ENCODE measurements at regions not wholly inside any gene's neighbourhood (a gene's known extent, or its start where the extent isn't known, plus 50 kb on each side); places are given as distances from the start of the nearest gene placed in this dataset.

GRCh38 chr6:3944246-3944645, 95.1 kb downstream of the FAM50B start:
- Histone ChIP-seq H3K36me3 (ENCODE audit: insufficient read depth, low read length) (no peaks in the 10 kb centered on the region), H4K20me1 (ENCODE audit: insufficient read depth, low read length, poor library complexity, severe bottlenecking) (no peaks in the 10 kb centered on the region), H3K4me1 (ENCODE audit: insufficient read depth, low read length, poor library complexity, severe bottlenecking) (no peaks in the 10 kb centered on the region), H3F3A (ENCODE audit: low read depth) (no peaks in the 10 kb centered on the region), H3K9me3 (ENCODE audit: insufficient read depth, low read depth, low read length) (no peaks in the 10 kb centered on the region), H3K27me3 (ENCODE audit: insufficient read depth, low read length, poor library complexity, severe bottlenecking) (peaks cover 4% of the 10 kb centered on the region), H3K9ac (ENCODE audit: low read depth, low read length, poor library complexity, severe bottlenecking) (no peak overlapping the region), H3K4me2 (ENCODE audit: low read depth, low read length, poor library complexity, severe bottlenecking) (no peak overlapping the region), H2AFZ (ENCODE audit: low read length) (no peak overlapping the region), H3K9me2 (replicated peaks; ENCODE audit: low read depth, low read length) (no peaks in the 10 kb centered on the region), H3K4me3 (ENCODE audit: low read length, poor library complexity, severe bottlenecking) (no peak overlapping the region), H3K79me2 (ENCODE audit: insufficient read depth, low read length) (no peaks in the 10 kb centered on the region)
- TF ChIP-seq CTCF (conservative IDR thresholded peaks at IDR 0.05; ENCODE audit: low read length) (no peak), EZH2phosphoT487 (IDR thresholded peaks at IDR 0.05; ENCODE audit: borderline replicate concordance) (no peak)

- H4K20me1 ChIP-seq (ENCODE audit: insufficient read depth, low read length, poor library complexity, severe bottlenecking), result no peaks in the 10 kb centered on the region
- H3K4me3 ChIP-seq (ENCODE audit: low read length, poor library complexity, severe bottlenecking), result no peak overlapping the region
- no peaks in the 10 kb centered on the region for H3F3A ChIP-seq (ENCODE audit: low read depth)
- no peaks in the 10 kb centered on the region for H3K9me3 ChIP-seq (ENCODE audit: insufficient read depth, low read depth, low read length)
- TF ChIP-seq EZH2phosphoT487 (IDR thresholded peaks at IDR 0.05; ENCODE audit: borderline replicate concordance) (no peak), CTCF (conservative IDR thresholded peaks at IDR 0.05; ENCODE audit: low read length) (no peak)
- H3K9me2 ChIP-seq (replicated peaks; ENCODE audit: low read depth, low read length), result no peaks in the 10 kb centered on the region
- no peaks in the 10 kb centered on the region for H3K4me1 ChIP-seq (ENCODE audit: insufficient read depth, low read length, poor library complexity, severe bottlenecking)
- H2AFZ ChIP-seq (ENCODE audit: low read length), result no peak overlapping the region
- H3K4me2 ChIP-seq (ENCODE audit: low read depth, low read length, poor library complexity, severe bottlenecking), result no peak overlapping the region
- H3K9ac ChIP-seq (ENCODE audit: low read depth, low read length, poor library complexity, severe bottlenecking), result no peak overlapping the region
- no peaks in the 10 kb centered on the region for H3K36me3 ChIP-seq (ENCODE audit: insufficient read depth, low read length)
- peaks cover 4% of the 10 kb centered on the region for H3K27me3 ChIP-seq (ENCODE audit: insufficient read depth, low read length, poor library complexity, severe bottlenecking)
- H3K79me2 ChIP-seq (ENCODE audit: insufficient read depth, low read length), result no peaks in the 10 kb centered on the region
Observed at GRCh38 chr6:3946778-3947177, 97.6 kb downstream of the FAM50B start.

GRCh38 chr6:3948866-3949265, 99.7 kb downstream of the FAM50B start:
- H3K4me3 ChIP-seq (ENCODE audit: low read length, poor library complexity, severe bottlenecking), result no peak overlapping the region
- H3K4me1 ChIP-seq (ENCODE audit: insufficient read depth, low read length, poor library complexity, severe bottlenecking), result no peaks in the 10 kb centered on the region
- no peaks in the 10 kb centered on the region for H3K9me2 ChIP-seq (replicated peaks; ENCODE audit: low read depth, low read length)
- TF ChIP-seq EZH2phosphoT487 (IDR thresholded peaks at IDR 0.05; ENCODE audit: borderline replicate concordance) (no peak), CTCF (conservative IDR thresholded peaks at IDR 0.05; ENCODE audit: low read length) (no peak)
- H3K27me3 ChIP-seq (ENCODE audit: insufficient read depth, low read length, poor library complexity, severe bottlenecking), result peaks cover 4% of the 10 kb centered on the region
- H2AFZ ChIP-seq (ENCODE audit: low read length), result no peak overlapping the region
- no peaks in the 10 kb centered on the region for H3K36me3 ChIP-seq (ENCODE audit: insufficient read depth, low read length)
- no peaks in the 10 kb centered on the region for H3K79me2 ChIP-seq (ENCODE audit: insufficient read depth, low read length)
- H4K20me1 ChIP-seq (ENCODE audit: insufficient read depth, low read length, poor library complexity, severe bottlenecking), result no peaks in the 10 kb centered on the region
- H3K9ac ChIP-seq (ENCODE audit: low read depth, low read length, poor library complexity, severe bottlenecking), result no peak overlapping the region
- H3F3A ChIP-seq (ENCODE audit: low read depth), result no peaks in the 10 kb centered on the region
- no peaks in the 10 kb centered on the region for H3K9me3 ChIP-seq (ENCODE audit: insufficient read depth, low read depth, low read length)
- H3K4me2 ChIP-seq (ENCODE audit: low read depth, low read length, poor library complexity, severe bottlenecking), result no peak overlapping the region
